T-cell (primary cell): ENCODE measurements at regions not wholly inside any gene's neighbourhood (a gene's known extent, or its start where the extent isn't known, plus 50 kb on each side); places are given as distances from the start of the nearest gene placed in this dataset.
"Not testable (repeated sequence)": the region's sequence is repeated elsewhere in the genome, so short reads cannot be mapped to it uniquely, and the experiment has no call there.

Experiments
- ATAC-seq, 4 experiments: fragments of 200-7000 bp in 3 of 4; fragments of 150-1000 bp in 1 of 4; cut with Tn5 transposase; replicated peaks in 1 of 4; 1 replicate in 3 of 4; 2 replicates in 1 of 4; pipeline ENCODE4 v1.10.0; 2021; ENCODE audit warnings: moderate library complexity in 3 of 4, mild to moderate bottlenecking in 2 of 4, moderate number of reproducible peaks in 1 of 4
- CTCF ChIA-PET, 2 donors: fragments of 300-600 bp; sonication (Branson Sonifier 250); formaldehyde crosslinking; loops; one replicate each; lab custom pipeline; 2022; ENCODE audit warnings: antibody characterized with exemption in 2 of 2; lab: Charles Lee
- POLR2A ChIA-PET, 2 donors: fragments of 300-600 bp; sonication (Branson Sonifier 250); formaldehyde crosslinking; loops; one replicate each; lab custom pipeline; 2022; ENCODE audit warnings: antibody characterized with exemption in 2 of 2; lab: Charles Lee
- DNase-seq, 35 experiments: peaks; one replicate each; pipeline versions ENCODE4 v3.0.0 to v3.0.0-alpha.2; 2013 to 2023
- H3K27ac ChIP-seq: one replicate; pipeline ENCODE4 v1.5.1; 2013; ENCODE audit warnings: low read length
- H3K27me3 ChIP-seq, 2 experiments: replicated peaks in 1 of 2; 1 replicate in 1 of 2; 2 replicates in 1 of 2; pipeline versions ENCODE4 v1.6.1 to v1.7.0; 2013; ENCODE audit warnings: low read length in 1 of 2, mixed read lengths in 1 of 2; ENCODE audit not compliant: control insufficient read depth in 2 of 2, insufficient read depth in 2 of 2; ENCODE audit errors: extremely low read depth in 1 of 2
- H3K36me3 ChIP-seq, 2 donors: 1 replicate in 1 of 2; 2 replicates in 1 of 2; pipeline versions ENCODE4 v1.6.1 to v1.7.0; 2013; ENCODE audit warnings: low read length in 1 of 2; ENCODE audit not compliant: control insufficient read depth in 2 of 2, insufficient read depth in 1 of 2; ENCODE audit errors: extremely low read depth in 1 of 2
- H3K4me1 ChIP-seq, 2 experiments: 1 replicate in 1 of 2; 2 replicates in 1 of 2; pipeline versions ENCODE4 v1.6.1 to v1.7.0; 2013; ENCODE audit warnings: low read length in 2 of 2, mixed read lengths in 1 of 2; ENCODE audit not compliant: insufficient read depth in 2 of 2, control insufficient read depth in 1 of 2; ENCODE audit errors: extremely low read depth in 1 of 2
- H3K4me3 ChIP-seq, 2 donors: 1 replicate in 1 of 2; 2 replicates in 1 of 2; pipeline versions ENCODE4 v1.5.1 to v1.7.0; 2013; ENCODE audit warnings: mild to moderate bottlenecking in 2 of 2, low read length in 1 of 2, moderate library complexity in 1 of 2; ENCODE audit not compliant: control insufficient read depth in 1 of 2; ENCODE audit errors: extremely low read depth in 1 of 2
- H3K9me3 ChIP-seq: 2 replicates; pipeline ENCODE4 v1.7.0; 2013
- H3K27ac Mint-ChIP-seq, 2 donors: one replicate each; pipeline ENCODE4 v1.8.0; 2020 to 2021; ENCODE audit warnings: mild to moderate bottlenecking in 2 of 2, mixed read lengths in 2 of 2
- H3K27me3 Mint-ChIP-seq, 2 donors: one replicate each; pipeline ENCODE4 v1.8.0; 2021 to 2022; ENCODE audit warnings: mixed read lengths in 2 of 2
- H3K36me3 Mint-ChIP-seq: one replicate; pipeline ENCODE4 v1.8.0; 2021; ENCODE audit warnings: mixed read lengths
- H3K4me1 Mint-ChIP-seq, 3 donors: one replicate each; pipeline ENCODE4 v1.8.0; 2020 to 2022; ENCODE audit warnings: mixed read lengths in 3 of 3, mild to moderate bottlenecking in 1 of 3
- H3K4me3 Mint-ChIP-seq, 3 donors: one replicate each; pipeline ENCODE4 v1.8.0; 2020 to 2022; ENCODE audit warnings: mild to moderate bottlenecking in 3 of 3, mixed read lengths in 3 of 3, moderate library complexity in 3 of 3
- H3K9me3 Mint-ChIP-seq, 3 donors: one replicate each; pipeline ENCODE4 v1.8.0; 2020 to 2022; ENCODE audit warnings: mixed read lengths in 3 of 3
- WGBS: methylation state at CpG from one replicate; pipeline ENCODE4 v1.1.5; 2013; ENCODE audit warnings: missing lambda C conversion rate; ENCODE audit not compliant: insufficient coverage; 5-methylcytosine and 5-hydroxymethylcytosine counted together

DNA sequence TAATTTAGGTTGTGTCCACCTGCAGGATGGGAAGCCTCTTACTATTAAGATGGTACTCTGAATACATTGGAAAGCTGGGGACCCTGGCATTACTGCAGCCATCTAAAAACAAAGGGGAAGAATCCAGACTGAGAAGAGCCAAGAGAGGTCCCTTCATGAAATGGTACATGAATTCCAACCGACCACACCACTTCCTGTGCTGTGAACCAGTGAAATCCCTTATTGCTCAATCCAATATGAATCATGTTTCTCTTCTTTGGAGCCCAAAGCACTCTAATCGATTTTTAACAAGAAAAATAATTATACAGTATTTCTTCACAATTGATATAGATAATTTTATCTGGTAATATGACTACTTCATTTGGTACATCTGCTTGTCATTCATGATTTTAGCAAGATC is 479.7 kb upstream of the RAB6C start:
- Mint-ChIP-seq H3K36me3 (no peaks in the 10 kb centered on the region), H3K4me1 (no peaks in the 10 kb centered on the region), H3K27ac (no peak overlapping the region), H3K9me3 (peaks cover 0 to 6% (median 1%) of the 10 kb centered on the region in 3 donors), H3K4me3 (no peak overlapping the region), H3K27me3 (peaks cover 0 to 4% of the 10 kb centered on the region in 2 donors)
- CTCF ChIA-PET = no interaction called here
- POLR2A ChIA-PET = no interaction called here
- Histone ChIP-seq H3K27ac (no peak overlapping the region), H3K9me3 (no peaks in the 10 kb centered on the region), H3K4me3 (no peak overlapping the region), H3K36me3 (no peaks in the 10 kb centered on the region), H3K27me3 (no peaks in the 10 kb centered on the region), H3K4me1 (no peaks in the 10 kb centered on the region)
- DNase-seq (no peak), ATAC-seq (no peak)
- WGBS = 33% methylated on average over 1 of the region's 2 CpGs

DNA sequence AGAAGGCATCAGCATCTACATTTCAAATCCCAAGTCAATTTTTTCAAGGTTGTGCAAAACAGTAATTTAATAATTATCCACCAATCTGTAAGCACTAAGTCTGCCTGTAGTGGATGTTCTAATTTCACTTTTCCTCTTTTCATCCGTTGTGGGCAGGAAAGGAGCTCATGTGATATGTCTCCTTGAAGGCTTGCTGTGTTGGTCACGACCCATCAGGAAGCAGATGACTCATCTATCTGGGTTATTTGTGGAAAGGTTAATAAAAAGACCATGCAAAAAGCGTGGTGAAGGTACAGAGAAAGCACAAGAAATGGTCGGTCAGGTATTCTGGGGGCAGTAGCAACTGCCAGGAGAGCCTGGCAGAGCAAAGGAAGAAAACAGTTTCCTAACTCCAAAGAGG is 476.7 kb upstream of the RAB6C start:
- ATAC-seq (no peak), DNase-seq (no peak)
- no peaks in the 10 kb centered on the region for H3K9me3 ChIP-seq
- 31% methylated on average over 4 of the region's 4 CpGs for WGBS
- Mint-ChIP-seq H3K9me3 (peaks cover 0 to 6% (median 0%) of the 10 kb centered on the region in 3 donors), H3K27ac (no peak overlapping the region), H3K36me3 (no peaks in the 10 kb centered on the region), H3K4me3 (no peak overlapping the region), H3K27me3 (peaks cover 0 to 7% of the 10 kb centered on the region in 2 donors), H3K4me1 (no peaks in the 10 kb centered on the region)
- no peak overlapping the region for H3K4me3 ChIP-seq
- H3K36me3 ChIP-seq = no peaks in the 10 kb centered on the region
- CTCF ChIA-PET = no interaction called here
- H3K27me3 ChIP-seq = no peaks in the 10 kb centered on the region
- H3K27ac ChIP-seq = no peak overlapping the region
- H3K4me1 ChIP-seq = no peaks in the 10 kb centered on the region
- POLR2A ChIA-PET = no interaction called here

DNA sequence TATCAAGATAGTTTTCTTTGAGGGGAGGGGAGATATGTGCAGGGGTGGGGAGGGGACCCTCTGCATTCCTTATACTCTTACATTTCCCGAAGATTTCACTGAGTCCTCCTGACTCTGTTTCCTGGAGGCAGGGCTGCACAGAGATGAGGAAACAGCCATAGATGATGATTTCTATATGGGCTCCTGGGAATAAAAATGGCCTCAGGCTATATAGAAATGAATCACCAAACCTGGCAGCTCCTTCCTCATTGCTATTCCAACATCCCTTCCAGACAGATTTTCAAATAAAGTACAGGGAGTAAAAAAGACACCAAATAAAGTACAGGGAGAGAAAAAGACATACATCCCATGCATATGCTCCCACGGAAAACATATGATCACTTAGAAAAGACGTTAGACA is 474.8 kb upstream of the RAB6C start:
- Mint-ChIP-seq H3K36me3 (no peaks in the 10 kb centered on the region), H3K27me3 (peaks cover 0 to 8% of the 10 kb centered on the region in 2 donors), H3K9me3 (peaks cover 0 to 6% (median 0%) of the 10 kb centered on the region in 3 donors), H3K27ac (no peak overlapping the region), H3K4me3 (no peak overlapping the region), H3K4me1 (no peaks in the 10 kb centered on the region)
- POLR2A ChIA-PET = no interaction called here
- Histone ChIP-seq H3K27me3 (no peaks in the 10 kb centered on the region), H3K4me3 (no peak overlapping the region), H3K9me3 (no peaks in the 10 kb centered on the region), H3K4me1 (no peaks in the 10 kb centered on the region), H3K27ac (no peak overlapping the region), H3K36me3 (no peaks in the 10 kb centered on the region)
- CTCF ChIA-PET = no interaction called here
- WGBS = no CpG with 5 or more reads among the region's 3 CpGs
- DNase-seq (no peak), ATAC-seq (no peak)

DNA sequence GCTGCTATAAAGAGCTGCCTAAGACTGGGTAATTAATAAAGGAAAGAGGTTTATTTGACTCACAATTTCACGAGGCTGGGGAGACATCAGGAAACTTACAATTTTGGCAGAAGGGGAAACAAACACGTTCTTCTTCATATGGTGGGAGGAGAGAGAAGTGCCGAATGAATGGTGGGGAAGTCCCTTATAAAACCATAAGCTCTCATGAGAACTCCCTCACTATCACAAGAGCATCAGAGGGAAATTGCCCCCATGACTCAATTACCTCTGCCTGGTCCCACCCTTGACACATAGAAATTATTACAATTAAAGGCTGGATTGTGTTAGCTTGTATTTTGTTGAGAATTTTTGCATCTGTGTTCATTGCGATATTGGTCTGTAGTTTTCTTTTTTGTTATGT is 460.5 kb upstream of the RAB6C start:
- H3K4me1 ChIP-seq = no peaks in the 10 kb centered on the region
- no peaks in the 10 kb centered on the region for H3K4me1 Mint-ChIP-seq
- DNase-seq (no peak), ATAC-seq (no peak)
- H3K27me3 ChIP-seq = peaks cover 0 to 4% of the 10 kb centered on the region in 2 experiments
- H3K36me3 ChIP-seq = no peaks in the 10 kb centered on the region
- H3K27ac Mint-ChIP-seq = no peak overlapping the region
- ChIA-PET CTCF (no interaction called here), POLR2A (no interaction called here)
- H3K27me3 Mint-ChIP-seq = peaks cover 0 to 7% of the 10 kb centered on the region in 2 donors
- no peak overlapping the region for H3K4me3 Mint-ChIP-seq
- WGBS = no CpG with 5 or more reads among the region's 4 CpGs
- no peaks in the 10 kb centered on the region for H3K9me3 ChIP-seq
- no peak overlapping the region for H3K4me3 ChIP-seq
- H3K27ac ChIP-seq = no peak overlapping the region
- no peaks in the 10 kb centered on the region for H3K36me3 Mint-ChIP-seq
- H3K9me3 Mint-ChIP-seq = peaks cover 8 to 21% (median 9%) of the 10 kb centered on the region in 3 donors

DNA sequence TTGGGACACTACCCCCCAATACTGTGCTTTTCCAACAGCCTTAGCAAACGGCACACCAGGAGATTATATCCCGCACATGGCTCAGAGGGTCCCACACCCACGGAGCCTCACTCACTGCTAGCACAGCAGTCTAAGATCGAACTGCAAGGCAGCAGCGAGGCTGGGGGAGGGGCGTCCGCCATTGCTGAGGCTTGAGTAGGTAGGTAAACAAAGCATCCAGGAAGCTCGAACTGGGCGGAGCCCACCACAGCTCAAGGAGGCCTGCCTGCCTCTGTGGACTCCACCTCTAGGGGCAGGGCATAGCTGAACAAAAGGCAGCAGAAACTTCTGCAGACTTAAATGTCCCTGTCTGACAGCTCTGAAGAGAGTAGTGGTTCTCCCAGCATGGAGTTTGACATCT is 447.3 kb upstream of the RAB6C start:
- H3K27ac Mint-ChIP-seq, H3K36me3 Mint-ChIP-seq, ATAC-seq, POLR2A ChIA-PET, H3K4me1 ChIP-seq, H3K27me3 ChIP-seq, H3K27ac ChIP-seq, H3K4me3 Mint-ChIP-seq, CTCF ChIA-PET, H3K4me1 Mint-ChIP-seq, H3K36me3 ChIP-seq, H3K9me3 ChIP-seq, H3K27me3 Mint-ChIP-seq, DNase-seq, H3K4me3 ChIP-seq: not testable (repeated sequence)
- 85% methylated on average over 6 of the region's 9 CpGs for WGBS
- peaks cover 2 to 25% (median 4%) of the 10 kb centered on the region in 3 donors for H3K9me3 Mint-ChIP-seq

DNA sequence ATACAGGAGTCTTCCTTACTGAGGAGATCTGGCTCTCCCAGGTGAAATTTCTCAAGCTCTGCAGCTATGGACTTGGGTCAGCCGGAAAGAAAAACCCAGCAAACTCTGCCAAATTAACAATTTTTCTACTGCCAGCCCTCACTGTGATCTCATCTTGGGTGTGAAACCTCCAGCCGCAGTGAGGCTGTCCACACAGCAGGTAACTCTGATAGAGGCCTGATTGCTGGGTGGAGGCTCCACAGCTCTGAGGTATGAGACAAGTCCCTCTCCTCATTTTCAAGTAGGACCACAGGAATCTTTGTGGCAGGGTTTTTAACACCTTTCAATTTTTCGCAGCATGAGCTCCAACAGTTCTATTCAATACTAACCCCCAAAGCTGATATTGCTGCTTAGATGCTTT is 430.6 kb upstream of the RAB6C start:
- DNase-seq (no peak), ATAC-seq (no peak)
- no peaks in the 10 kb centered on the region for H3K4me1 ChIP-seq
- Mint-ChIP-seq H3K9me3 (peaks cover 0 to 7% (median 0%) of the 10 kb centered on the region in 3 donors), H3K27ac (no peak overlapping the region), H3K4me3 (no peak overlapping the region), H3K36me3 (no peaks in the 10 kb centered on the region), H3K4me1 (no peaks in the 10 kb centered on the region), H3K27me3 (no peaks in the 10 kb centered on the region)
- H3K27ac ChIP-seq = no peak overlapping the region
- POLR2A ChIA-PET = no interaction called here
- H3K36me3 ChIP-seq = no peaks in the 10 kb centered on the region
- CTCF ChIA-PET = no interaction called here
- WGBS = no CpG with 5 or more reads among the region's 3 CpGs
- H3K27me3 ChIP-seq = peaks cover 0 to 4% of the 10 kb centered on the region in 2 experiments
- no peaks in the 10 kb centered on the region for H3K9me3 ChIP-seq
- no peak overlapping the region for H3K4me3 ChIP-seq

DNA sequence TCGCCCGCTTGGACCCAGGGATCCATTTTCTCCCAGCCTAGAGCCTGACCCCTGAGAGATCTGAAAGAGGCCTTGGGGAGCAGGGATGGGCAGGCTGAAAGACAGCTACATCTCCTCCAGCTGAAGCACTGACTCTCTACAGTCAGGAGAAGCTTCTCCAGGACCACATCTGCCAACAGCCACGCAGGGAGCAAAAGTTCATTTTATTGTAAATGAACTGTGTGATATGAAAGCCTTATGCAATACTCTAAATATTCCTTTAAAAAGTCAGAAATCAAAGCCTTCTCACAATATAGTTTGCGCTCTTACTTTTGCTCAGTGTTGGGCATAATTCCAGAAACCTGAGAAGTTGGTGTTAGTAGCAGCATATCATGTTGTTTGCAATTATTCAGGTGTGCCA is 428.9 kb upstream of the RAB6C start:
- Mint-ChIP-seq H3K27ac (no peak overlapping the region), H3K4me1 (no peaks in the 10 kb centered on the region), H3K4me3 (no peak overlapping the region), H3K9me3 (peaks cover 0 to 4% (median 0%) of the 10 kb centered on the region in 3 donors), H3K36me3 (no peaks in the 10 kb centered on the region), H3K27me3 (no peaks in the 10 kb centered on the region)
- no peaks in the 10 kb centered on the region for H3K9me3 ChIP-seq
- ChIA-PET POLR2A (no interaction called here), CTCF (no interaction called here)
- H3K36me3 ChIP-seq = no peaks in the 10 kb centered on the region
- H3K27ac ChIP-seq = no peak overlapping the region
- no peak overlapping the region for H3K4me3 ChIP-seq
- DNase-seq (no peak), ATAC-seq (no peak)
- WGBS = no CpG with 5 or more reads among the region's 4 CpGs
- H3K27me3 ChIP-seq = peaks cover 0 to 4% of the 10 kb centered on the region in 2 experiments
- no peaks in the 10 kb centered on the region for H3K4me1 ChIP-seq
